ENCODE measurements at regions not wholly inside any gene's neighbourhood (a gene's known extent, or its start where the extent isn't known, plus 50 kb on each side); places are given as distances from the start of the nearest gene placed in this dataset.

GRCh38 chr4:41471126-41472071, 66.6 kb upstream of the LIMCH1 start:
- no peak for DNase-seq (ENCODE audit: low read depth)
- in situ Hi-C loops (cut with HindIII; ENCODE audit: low pct_unique_long_range_greater_than_20kb, low sequenced_read_pairs) = no loop called here

DNA sequence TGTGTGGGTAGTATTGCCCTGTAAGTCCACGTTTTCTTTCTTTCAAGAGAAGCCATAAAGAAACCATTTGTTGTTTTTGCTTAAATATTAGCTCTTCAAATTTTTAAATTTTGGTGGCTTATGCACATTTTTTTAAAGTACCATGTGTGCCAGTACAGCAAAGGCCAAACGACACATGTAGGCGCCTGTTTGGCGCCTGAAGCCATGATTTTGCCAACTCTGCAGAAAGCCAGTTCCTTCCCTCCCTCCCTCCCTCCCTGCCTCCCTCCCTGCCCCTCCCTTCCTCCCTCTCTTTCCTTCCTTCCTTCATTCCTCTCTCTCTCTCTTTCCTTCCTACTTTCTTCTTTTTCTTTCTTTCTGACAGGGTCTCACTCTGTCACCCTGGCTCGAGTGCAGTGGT, 65.9 kb upstream of the LIMCH1 start:
- no peak for DNase-seq (ENCODE audit: low read depth)
- in situ Hi-C loops (cut with HindIII; ENCODE audit: low pct_unique_long_range_greater_than_20kb, low sequenced_read_pairs) = no loop called here

DNA sequence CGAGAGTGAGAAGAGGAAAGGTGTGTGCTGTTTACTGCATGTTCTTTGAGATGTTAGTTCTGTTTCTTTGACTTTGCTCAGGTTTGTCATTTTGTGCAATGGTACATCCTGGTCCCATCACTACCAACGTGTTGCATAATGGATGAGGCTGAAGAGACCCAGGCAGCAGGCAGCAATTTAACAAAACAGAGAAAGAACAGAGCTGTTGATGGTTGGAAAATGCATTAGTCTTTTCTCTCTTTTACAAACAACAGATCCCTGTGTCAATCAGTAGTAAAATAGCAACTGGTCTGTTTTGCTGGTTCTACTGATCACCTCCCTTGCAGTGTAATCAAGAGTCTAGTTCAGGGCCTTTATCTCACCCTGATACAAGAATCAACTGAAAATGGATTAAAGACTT, 64.8 kb upstream of the LIMCH1 start:
- in situ Hi-C loops (cut with HindIII; ENCODE audit: low pct_unique_long_range_greater_than_20kb, low sequenced_read_pairs) = no loop called here

GRCh38 chr4:41475402-41475801, 62.6 kb upstream of the LIMCH1 start:
- DNase-seq (ENCODE audit: low read depth) = peak; percentile 73
- in situ Hi-C loops (cut with HindIII; ENCODE audit: low pct_unique_long_range_greater_than_20kb, low sequenced_read_pairs) = no loop called here

More for the DNA sequence above, 64.8 kb upstream of the LIMCH1 start:
- no peak for DNase-seq (ENCODE audit: low read depth)

- in situ Hi-C loops (cut with HindIII; ENCODE audit: low pct_unique_long_range_greater_than_20kb, low sequenced_read_pairs) = no loop called here
- no peak for DNase-seq (ENCODE audit: low read depth)
Measured at GRCh38 chr4:41476310-41476885, 61.6 kb upstream of the LIMCH1 start.

- in situ Hi-C loops (cut with HindIII; ENCODE audit: low pct_unique_long_range_greater_than_20kb, low sequenced_read_pairs) = no loop called here
- DNase-seq (ENCODE audit: low read depth) = no peak
Measured at GRCh38 chr4:41477181-41477905, 60.6 kb upstream of the LIMCH1 start.

DNA sequence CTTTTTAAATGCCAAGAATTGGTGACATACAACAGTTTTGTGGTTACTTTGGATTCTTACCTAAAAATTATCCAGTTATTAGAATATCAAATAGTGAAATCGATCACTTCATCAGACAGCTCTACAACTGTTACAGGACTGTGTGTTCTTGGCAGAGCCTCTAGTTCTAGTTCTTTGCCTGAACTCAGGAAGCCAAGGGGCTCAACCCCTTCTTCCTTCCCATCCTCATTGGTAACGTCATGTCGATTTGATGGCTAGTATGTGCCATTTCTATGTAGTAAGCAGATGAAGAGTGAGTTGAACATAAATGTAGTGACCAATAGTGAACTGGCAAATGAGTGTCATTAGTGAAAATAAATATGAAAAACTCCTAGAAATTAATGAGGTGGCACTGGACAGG, 59.4 kb upstream of the LIMCH1 start:
- DNase-seq (ENCODE audit: low read depth) = no peak
- in situ Hi-C loops (cut with HindIII; ENCODE audit: low pct_unique_long_range_greater_than_20kb, low sequenced_read_pairs) = no loop called here

GRCh38 chr4:41480896-41481311, 57.1 kb upstream of the LIMCH1 start:
- no peak for DNase-seq (ENCODE audit: low read depth)
- in situ Hi-C loops (cut with HindIII; ENCODE audit: low pct_unique_long_range_greater_than_20kb, low sequenced_read_pairs) = no loop called here

DNA sequence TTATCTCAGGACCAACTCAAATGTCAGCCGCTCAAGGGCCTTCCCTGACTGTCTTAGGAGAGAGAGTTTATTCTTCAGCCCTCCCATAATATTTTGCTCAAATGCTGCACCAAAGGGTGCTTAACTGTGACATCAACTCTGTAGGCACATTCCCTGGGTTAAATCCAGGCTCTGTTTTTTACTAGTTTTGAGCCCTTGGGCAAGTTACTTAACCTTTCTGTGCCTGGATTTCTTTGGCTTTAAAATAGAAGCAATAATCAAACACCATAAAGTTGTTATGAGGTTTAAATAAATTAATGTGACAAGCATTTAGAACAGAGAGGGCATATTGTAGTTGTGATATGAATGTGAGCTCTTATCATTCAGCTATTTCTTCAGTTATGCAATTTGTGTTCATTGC, 54.2 kb upstream of the LIMCH1 start:
- no peak for DNase-seq (ENCODE audit: low read depth)
- in situ Hi-C loops (cut with HindIII; ENCODE audit: low pct_unique_long_range_greater_than_20kb, low sequenced_read_pairs) = no loop called here

DNA sequence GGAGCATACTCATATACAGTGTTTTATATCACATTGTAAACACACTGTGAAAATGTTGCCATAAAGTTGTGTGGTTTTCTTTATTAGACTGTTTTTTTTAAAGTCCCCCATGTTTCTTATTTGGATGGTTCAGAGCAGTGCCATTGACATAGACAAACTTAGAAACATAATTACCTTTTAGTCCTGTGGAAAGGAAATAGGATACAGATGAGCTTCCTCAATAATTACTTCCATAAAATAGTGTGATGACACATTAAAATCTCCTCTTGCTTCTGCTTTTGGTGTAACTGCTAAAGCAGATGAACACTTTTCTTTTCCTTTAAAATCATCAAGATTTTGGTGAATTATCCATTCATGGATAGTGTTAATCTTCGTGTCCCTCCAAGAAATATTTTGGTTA, 52.9 kb upstream of the LIMCH1 start:
- no peak for DNase-seq (ENCODE audit: low read depth)
- in situ Hi-C loops (cut with HindIII; ENCODE audit: low pct_unique_long_range_greater_than_20kb, low sequenced_read_pairs) = no loop called here

DNA sequence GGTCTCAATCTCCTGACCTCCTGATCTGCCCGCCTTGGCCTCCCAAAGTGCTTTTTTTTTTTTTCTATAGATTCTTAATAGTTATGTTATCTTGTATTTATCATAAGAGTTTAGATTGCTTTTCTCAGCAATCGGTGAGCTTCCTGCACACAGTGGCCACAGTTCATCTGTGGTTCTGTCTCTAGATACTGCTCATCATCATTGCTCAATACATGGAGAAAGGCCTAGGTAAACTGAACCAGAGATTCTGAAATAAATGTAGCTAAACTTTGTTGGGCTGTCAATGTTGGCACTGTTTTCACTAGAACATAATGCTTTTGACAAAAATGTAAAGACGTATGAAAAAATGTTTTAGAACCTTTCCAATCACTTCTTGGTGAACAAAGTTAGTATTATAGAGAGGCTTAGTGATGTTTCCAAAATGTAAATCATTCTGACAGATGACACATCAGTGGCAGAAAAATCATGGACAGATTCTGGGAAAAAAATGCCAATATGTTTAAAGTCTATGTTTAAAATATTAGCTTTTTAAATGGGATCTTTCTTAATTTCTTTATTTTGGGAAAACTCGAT, 50.0 kb upstream of the LIMCH1 start:
- DNase-seq (ENCODE audit: low read depth) = no peak
- in situ Hi-C loops (cut with HindIII; ENCODE audit: low pct_unique_long_range_greater_than_20kb, low sequenced_read_pairs) = no loop called here
